K562 (cell line): ENCODE measurements at regions not wholly inside any gene's neighbourhood (a gene's known extent, or its start where the extent isn't known, plus 50 kb on each side); places are given as distances from the start of the nearest gene placed in this dataset.

Source experiments
- ATAC-seq: fragments of 200-7000 bp; cut with Tn5 transposase; 3 replicates; pipeline ENCODE4 v1.9.1; 2020; ENCODE audit warnings: moderate library complexity
- BruUV-seq: library from RNA; stranded (reverse); fragments of 400-500 nt; replicated peaks from 2 replicates; lab custom pipeline; 2021; lab: Mats Ljungman, UMichigan
- CTCF ChIA-PET: fragments of 300-600 bp; formaldehyde crosslinking; extraction: SDS; loops from one replicate; lab custom pipeline; 2021; ENCODE audit warnings: low intra/inter-chr PET ratio; lab: Yijun Ruan, JAX
- POLR2A ChIA-PET: fragments of 300-600, 350-650 bp; sonication (Branson Sonifier 250); formaldehyde crosslinking; extraction: SDS; loops from one replicate; lab custom pipeline; 2021; ENCODE audit warnings: antibody characterized with exemption, inconsistent platforms; lab: Yijun Ruan, JAX
- DNase-seq, 4 experiments: peaks; one replicate each; pipeline versions ENCODE4 v3.0.0 to v3.0.0-alpha.2; 2011 to 2018; ENCODE audit warnings: low spot score in 3 of 4, mixed read lengths in 3 of 4; ENCODE audit errors: extremely low read depth in 1 of 4
- FAIRE-seq: peaks from 2 replicates; lab custom pipeline; 2011; peaks lifted over from hg19 to GRCh38; lab: Jason Lieb, UNC
- H2AFZ ChIP-seq: 2 replicates; pipeline ENCODE4 v1.6.0; 2011; ENCODE audit warnings: low read depth, low read length, control low read depth, inconsistent platforms
- H3K27ac ChIP-seq: fragments of 200-600 bp; 3 replicates; pipeline ENCODE4 v1.8.0; 2011; ENCODE audit warnings: low read depth, mild to moderate bottlenecking, control low read depth, inconsistent platforms, low read length, moderate library complexity, mixed read lengths; ENCODE audit errors: extremely low read depth
- H3K27me3 ChIP-seq, 2 experiments: fragments of 300-600 bp in 1 of 2; 2 replicates in 1 of 2; 3 replicates in 1 of 2; pipeline versions ENCODE4 v1.6.0 to v1.8.0; 2011; ENCODE audit warnings: inconsistent platforms in 2 of 2, low read length in 2 of 2, mild to moderate bottlenecking in 1 of 2, mixed read lengths in 1 of 2, moderate library complexity in 1 of 2; ENCODE audit not compliant: control insufficient read depth in 2 of 2, insufficient read depth in 2 of 2
- H3K36me3 ChIP-seq: fragments of 300-600 bp; 3 replicates; pipeline ENCODE4 v1.8.0; 2011; ENCODE audit warnings: mild to moderate bottlenecking, low read length, inconsistent platforms; ENCODE audit not compliant: control insufficient read depth, insufficient read depth
- H3K4me1 ChIP-seq, 2 experiments: fragments of 200-600 bp in 1 of 2; replicated peaks in 1 of 2; 2 replicates in 1 of 2; 3 replicates in 1 of 2; pipeline versions ENCODE4 v1.5.1 to v1.8.0; 2011; ENCODE audit warnings: inconsistent platforms in 2 of 2, low read length in 2 of 2, mild to moderate bottlenecking in 1 of 2, mixed read lengths in 1 of 2, moderate library complexity in 1 of 2; ENCODE audit not compliant: control insufficient read depth in 2 of 2, insufficient read depth in 2 of 2
- H3K4me2 ChIP-seq: 2 replicates; pipeline ENCODE4 v1.6.1; 2011; ENCODE audit warnings: low read length, control low read depth, inconsistent platforms, mixed read lengths; ENCODE audit not compliant: insufficient read depth
- H3K4me3 ChIP-seq: fragments of 200-600 bp; sonication (generic), shearing (Covaris generic); 2 replicates; pipeline ENCODE4 v1.5.1; 2016; ENCODE audit warnings: control low read depth, inconsistent platforms
- H3K79me2 ChIP-seq: fragments of 200-600 bp; 3 replicates; pipeline ENCODE4 v1.8.0; 2011; ENCODE audit warnings: low read length, inconsistent platforms; ENCODE audit not compliant: control insufficient read depth, insufficient read depth
- H3K9ac ChIP-seq, 2 experiments: 2 replicates each; pipeline versions ENCODE4 v1.6.0 to v1.6.1; 2011; ENCODE audit warnings: low read depth in 2 of 2, low read length in 2 of 2, control low read depth in 1 of 2, inconsistent platforms in 1 of 2, mild to moderate bottlenecking in 1 of 2, mixed read lengths in 1 of 2; ENCODE audit not compliant: insufficient read depth in 1 of 2
- H3K9me1 ChIP-seq: one replicate; pipeline ENCODE4 v1.6.0; 2011; ENCODE audit warnings: inconsistent platforms, mild to moderate bottlenecking, low read length, moderate library complexity; ENCODE audit not compliant: control insufficient read depth, insufficient read depth
- H3K9me3 ChIP-seq: replicated peaks from 2 replicates; pipeline ENCODE4 v1.5.1; 2011; ENCODE audit warnings: low read depth, low read length, inconsistent platforms; ENCODE audit not compliant: control insufficient read depth, insufficient read depth
- H4K20me1 ChIP-seq: replicated peaks from 2 replicates; pipeline ENCODE4 v1.6.1; 2011; ENCODE audit warnings: low read length, inconsistent platforms, mixed read lengths; ENCODE audit not compliant: control insufficient read depth, insufficient read depth
- CSDE1 ChIP-seq, 2 experiments: fragments of 450-650 bp; IDR thresholded peaks; 2 replicates each; pipeline ENCODE4 v1.6.1; 2016; ENCODE audit warnings: mild to moderate bottlenecking in 1 of 2
- EGR1 ChIP-seq: fragments of 450-650 bp; conservative IDR thresholded peaks from 2 replicates; pipeline ENCODE4 v1.6.1; 2017; ENCODE audit warnings: mild to moderate bottlenecking
- EP400 ChIP-seq: fragments of 450-650 bp; IDR thresholded peaks from 2 replicates; pipeline ENCODE4 v1.6.1; 2017; ENCODE audit warnings: antibody characterized with exemption, mild to moderate bottlenecking, moderate library complexity
- GATA2 ChIP-seq: sonication (generic); formaldehyde crosslinking; IDR thresholded peaks from 2 replicates; pipeline ENCODE4 v1.4.0; 2020; ENCODE audit warnings: mild to moderate bottlenecking, missing genetic modification reagents
- POU5F1 ChIP-seq: fragments of 150-350 bp; IDR thresholded peaks from 2 replicates; pipeline ENCODE4 v1.6.1; 2014; ENCODE audit warnings: borderline replicate concordance, low read length, low read depth, mild to moderate bottlenecking; ENCODE audit not compliant: partially characterized antibody
- RAD21 ChIP-seq, 2 experiments: fragments of 250-450 bp in 1 of 2; fragments of 450-650 bp in 1 of 2; sonication (Bioruptor Pico) in 1 of 2; formaldehyde crosslinking in 1 of 2; IDR thresholded peaks in 1 of 2; conservative IDR thresholded peaks in 1 of 2; 2 replicates each; pipeline versions ENCODE4 v1.4.0 to v1.8.0; 2020 to 2022; ENCODE audit warnings: mild to moderate bottlenecking in 2 of 2, moderate library complexity in 1 of 2
- RBM15 ChIP-seq: fragments of 200-400 bp; formaldehyde crosslinking; IDR thresholded peaks from 2 replicates; pipeline ENCODE4 v1.6.1; 2018; ENCODE audit warnings: mild to moderate bottlenecking, low read length, moderate library complexity; ENCODE audit not compliant: insufficient read depth
- RBM25 ChIP-seq: fragments of 200-400 bp; formaldehyde crosslinking; IDR thresholded peaks from 2 replicates; pipeline ENCODE4 v1.6.1; 2018; ENCODE audit warnings: low read length, low read depth, moderate library complexity; ENCODE audit not compliant: severe bottlenecking
- ZNF175 ChIP-seq: fragments of 200-800 bp; sonication (Bioruptor generic); IDR thresholded peaks from 2 replicates; pipeline ENCODE4 v1.6.1; 2016; ENCODE audit warnings: low read depth, mild to moderate bottlenecking, missing genetic modification characterization, missing compliant biosample characterization
- WGBS: fragments of 100-300 bp; shearing (Covaris generic); methylation state at CpG from one replicate; pipeline ENCODE4 v1.1.6; 2016; ENCODE audit warnings: low coverage, mixed read lengths; ENCODE audit not compliant: insufficient coverage; ENCODE audit errors: missing lambda C conversion rate; 5-methylcytosine and 5-hydroxymethylcytosine counted together
- in situ Hi-C: fragments of 300-500 bp; cut with MboI; formaldehyde crosslinking; loops from 4 replicates; pipeline ENCODE4 v1.15.0; 2018; ENCODE audit warnings: inconsistent platforms, mixed read lengths
- intact Hi-C: fragments of 100-400 bp; cut with micrococcal nuclease; formaldehyde crosslinking; loops from 2 replicates; pipeline ENCODE4 v1.14.2; 2022
- TF ChIP-seq, protein P1 (sequence below): fragments of 250-450 bp; sonication (Bioruptor Pico); IDR thresholded peaks from 2 replicates; pipeline ENCODE4 v1.5.0; 2020; ENCODE audit warnings: mild to moderate bottlenecking
- TF ChIP-seq, protein P2 (sequence below): IDR thresholded peaks from 2 replicates; pipeline ENCODE4 v1.6.1; 2011; ENCODE audit not compliant: insufficient read length; ENCODE audit errors: extremely low read depth
- TF ChIP-seq, protein P3 (sequence below): sonication (generic); formaldehyde crosslinking; IDR thresholded peaks from 2 replicates; pipeline ENCODE4 v1.8.1; 2022; ENCODE audit warnings: missing genetic modification reagents

DNA sequence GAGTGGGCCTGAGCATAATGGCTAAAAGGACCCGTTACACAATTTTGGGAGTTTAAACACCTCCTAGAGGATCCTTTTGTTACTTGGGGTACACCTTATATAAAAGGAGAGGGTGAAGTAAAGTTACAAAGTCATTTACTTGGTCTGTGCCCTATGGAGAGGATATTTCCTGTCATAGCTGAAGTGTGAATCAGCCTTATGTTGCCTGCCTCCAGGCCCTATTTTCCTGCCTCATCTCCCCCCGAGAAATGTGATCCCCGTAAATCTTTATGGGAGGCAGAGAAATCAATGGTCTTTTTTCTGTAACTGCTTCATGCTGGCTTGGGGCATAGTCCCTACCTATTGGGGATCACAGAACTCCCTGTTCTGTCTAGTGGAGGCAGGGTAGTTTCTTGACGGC is 906.6 kb downstream of the DSC3 start:
- no TSS peak for BruUV-seq
- FAIRE-seq (no peak), DNase-seq (no peak), ATAC-seq (no peak)
- Histone ChIP-seq H3K36me3 (no peaks in the 10 kb centered on the region), H4K20me1 (no peaks in the 10 kb centered on the region), H3K4me2 (no peak overlapping the region), H2AFZ (no peak overlapping the region), H3K27ac (no peak overlapping the region), H3K9me3 (no peaks in the 10 kb centered on the region), H3K4me1 (no peaks in the 10 kb centered on the region), H3K9me1 (no peaks in the 10 kb centered on the region), H3K4me3 (no peak overlapping the region), H3K27me3 (no peaks in the 10 kb centered on the region), H3K9ac (no peak overlapping the region), H3K79me2 (no peaks in the 10 kb centered on the region)
- WGBS, result 2% methylated on average over 4 of the region's 4 CpGs
- intact Hi-C loops (no loop called here), in situ Hi-C loops (no loop called here)
- TF ChIP-seq, protein P1, sequence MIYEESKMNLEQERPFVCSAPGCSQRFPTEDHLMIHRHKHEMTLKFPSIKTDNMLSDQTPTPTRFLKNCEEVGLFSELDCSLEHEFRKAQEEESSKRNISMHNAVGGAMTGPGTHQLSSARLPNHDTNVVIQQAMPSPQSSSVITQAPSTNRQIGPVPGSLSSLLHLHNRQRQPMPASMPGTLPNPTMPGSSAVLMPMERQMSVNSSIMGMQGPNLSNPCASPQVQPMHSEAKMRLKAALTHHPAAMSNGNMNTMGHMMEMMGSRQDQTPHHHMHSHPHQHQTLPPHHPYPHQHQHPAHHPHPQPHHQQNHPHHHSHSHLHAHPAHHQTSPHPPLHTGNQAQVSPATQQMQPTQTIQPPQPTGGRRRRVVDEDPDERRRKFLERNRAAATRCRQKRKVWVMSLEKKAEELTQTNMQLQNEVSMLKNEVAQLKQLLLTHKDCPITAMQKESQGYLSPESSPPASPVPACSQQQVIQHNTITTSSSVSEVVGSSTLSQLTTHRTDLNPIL (CRISPR knock-in tag), result no peak
- TF ChIP-seq RAD21 (CRISPR knock-in tag; conservative IDR thresholded peaks at IDR 0.05 in 1 of 2, IDR thresholded peaks at IDR 0.05 in 1 of 2) (no peak), POU5F1 (no peak), ZNF175 (CRISPR knock-in tag) (no peak), EGR1 (no peak), RBM15 (no peak), RBM25 (no peak), GATA2 (no peak), CSDE1 (IDR thresholded peaks at IDR 0.05) (no peak), EP400 (no peak)
- TF ChIP-seq, protein P2, sequence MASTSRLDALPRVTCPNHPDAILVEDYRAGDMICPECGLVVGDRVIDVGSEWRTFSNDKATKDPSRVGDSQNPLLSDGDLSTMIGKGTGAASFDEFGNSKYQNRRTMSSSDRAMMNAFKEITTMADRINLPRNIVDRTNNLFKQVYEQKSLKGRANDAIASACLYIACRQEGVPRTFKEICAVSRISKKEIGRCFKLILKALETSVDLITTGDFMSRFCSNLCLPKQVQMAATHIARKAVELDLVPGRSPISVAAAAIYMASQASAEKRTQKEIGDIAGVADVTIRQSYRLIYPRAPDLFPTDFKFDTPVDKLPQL, result no peak
- TF ChIP-seq, protein P3, sequence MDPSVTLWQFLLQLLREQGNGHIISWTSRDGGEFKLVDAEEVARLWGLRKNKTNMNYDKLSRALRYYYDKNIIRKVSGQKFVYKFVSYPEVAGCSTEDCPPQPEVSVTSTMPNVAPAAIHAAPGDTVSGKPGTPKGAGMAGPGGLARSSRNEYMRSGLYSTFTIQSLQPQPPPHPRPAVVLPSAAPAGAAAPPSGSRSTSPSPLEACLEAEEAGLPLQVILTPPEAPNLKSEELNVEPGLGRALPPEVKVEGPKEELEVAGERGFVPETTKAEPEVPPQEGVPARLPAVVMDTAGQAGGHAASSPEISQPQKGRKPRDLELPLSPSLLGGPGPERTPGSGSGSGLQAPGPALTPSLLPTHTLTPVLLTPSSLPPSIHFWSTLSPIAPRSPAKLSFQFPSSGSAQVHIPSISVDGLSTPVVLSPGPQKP (CRISPR knock-in tag), result no peak
- CTCF ChIA-PET, result no interaction called here
- POLR2A ChIA-PET, result no interaction called here
